Panc1 (cell line): ENCODE measurements at regions not wholly inside any gene's neighbourhood (a gene's known extent, or its start where the extent isn't known, plus 50 kb on each side); places are given as distances from the start of the nearest gene placed in this dataset.

ENCODE experiments used
- ATAC-seq: fragments of 200-7000 bp; cut with Tn5 transposase; 2 replicates; pipeline ENCODE4 v1.9.1; 2020; ENCODE audit warnings: mild to moderate bottlenecking, moderate library complexity
- BruUV-seq: library from RNA; stranded (reverse); fragments of 400-500 nt; replicated peaks from 2 replicates; lab custom pipeline; 2021; lab: Mats Ljungman, UMichigan
- CTCF ChIA-PET: fragments of 300-600 bp; sonication (Branson Sonifier 250); formaldehyde crosslinking; loops from one replicate; lab custom pipeline; 2022; ENCODE audit warnings: antibody characterized with exemption; lab: Charles Lee
- POLR2A ChIA-PET: fragments of 300-600 bp; sonication (Branson Sonifier 250); formaldehyde crosslinking; loops from one replicate; lab custom pipeline; 2022; ENCODE audit warnings: antibody characterized with exemption; lab: Charles Lee
- DNase-seq: peaks from one replicate; pipeline ENCODE4 v3.0.0-alpha.2; 2010; ENCODE audit warnings: low read depth, low spot score
- H3K27ac ChIP-seq: 2 replicates; pipeline ENCODE4 v1.5.1; 2011; ENCODE audit warnings: mild to moderate bottlenecking, low read length, inconsistent platforms
- H3K27me3 ChIP-seq: fragments of 200-500 bp; sonication (Bioruptor generic); 2 replicates; pipeline ENCODE4 v1.6.0; 2014; ENCODE audit warnings: low read length, inconsistent platforms; ENCODE audit not compliant: control insufficient read depth, insufficient read depth
- H3K36me3 ChIP-seq: fragments of 200-500 bp; sonication (Bioruptor generic); 2 replicates; pipeline ENCODE4 v1.5.1; 2014; ENCODE audit warnings: inconsistent platforms, mild to moderate bottlenecking, low read length, moderate library complexity; ENCODE audit not compliant: control insufficient read depth, insufficient read depth
- H3K4me1 ChIP-seq: 2 replicates; pipeline ENCODE4 v1.5.1; 2011; ENCODE audit warnings: inconsistent platforms, mild to moderate bottlenecking, low read length, moderate library complexity; ENCODE audit not compliant: control insufficient read depth, insufficient read depth
- H3K4me3 ChIP-seq, 2 experiments: 2 replicates each; pipeline ENCODE4 v1.5.1; 2011 to 2012; ENCODE audit warnings: low read depth in 2 of 2, low read length in 2 of 2, mild to moderate bottlenecking in 2 of 2, inconsistent platforms in 1 of 2, moderate library complexity in 1 of 2
- H3K9me3 ChIP-seq: fragments of 200-500 bp; sonication (Bioruptor generic); 2 replicates; pipeline ENCODE4 v1.5.1; 2014; ENCODE audit warnings: low read depth, mild to moderate bottlenecking, inconsistent platforms, low read length, moderate library complexity; ENCODE audit not compliant: control insufficient read depth, insufficient read depth
- CTCF ChIP-seq: fragments of 450-650 bp; IDR thresholded peaks from 2 replicates; pipeline ENCODE4 v1.5.1; 2017; ENCODE audit warnings: mild to moderate bottlenecking
- POLR2AphosphoS5 ChIP-seq: IDR thresholded peaks from 2 replicates; pipeline ENCODE4 v1.6.1; 2012; ENCODE audit warnings: mild to moderate bottlenecking, low read depth, low read length, moderate library complexity
- SIN3A ChIP-seq: IDR thresholded peaks from 2 replicates; pipeline ENCODE4 v1.6.1; 2012; ENCODE audit warnings: low read depth, mild to moderate bottlenecking, low read length, moderate library complexity, borderline replicate concordance; ENCODE audit not compliant: insufficient read depth
- TCF7L2 ChIP-seq: IDR thresholded peaks from 2 replicates; pipeline ENCODE4 v1.6.1; 2011; ENCODE audit warnings: mild to moderate bottlenecking, low read depth, low read length, inconsistent platforms
- in situ Hi-C: cut with HindIII; loops from 2 replicates; pipeline ENCODE4 v1.10.0; 2016; ENCODE audit warnings: low sequenced_read_pairs, low pct_unique_long_range_greater_than_20kb
- intact Hi-C: fragments of 100-400 bp; cut with micrococcal nuclease; formaldehyde crosslinking; loops from one replicate; pipeline ENCODE4 v1.10.0; 2022; ENCODE audit not compliant: unreplicated experiment
- TF ChIP-seq, protein P1 (sequence below), 2 experiments: IDR thresholded peaks; 2 replicates each; pipeline ENCODE4 v1.6.1; 2011 to 2012; ENCODE audit warnings: low read depth in 2 of 2, control low read depth in 1 of 2, low read length in 1 of 2, mild to moderate bottlenecking in 1 of 2, moderate library complexity in 1 of 2; ENCODE audit not compliant: insufficient read depth in 1 of 2

DNA sequence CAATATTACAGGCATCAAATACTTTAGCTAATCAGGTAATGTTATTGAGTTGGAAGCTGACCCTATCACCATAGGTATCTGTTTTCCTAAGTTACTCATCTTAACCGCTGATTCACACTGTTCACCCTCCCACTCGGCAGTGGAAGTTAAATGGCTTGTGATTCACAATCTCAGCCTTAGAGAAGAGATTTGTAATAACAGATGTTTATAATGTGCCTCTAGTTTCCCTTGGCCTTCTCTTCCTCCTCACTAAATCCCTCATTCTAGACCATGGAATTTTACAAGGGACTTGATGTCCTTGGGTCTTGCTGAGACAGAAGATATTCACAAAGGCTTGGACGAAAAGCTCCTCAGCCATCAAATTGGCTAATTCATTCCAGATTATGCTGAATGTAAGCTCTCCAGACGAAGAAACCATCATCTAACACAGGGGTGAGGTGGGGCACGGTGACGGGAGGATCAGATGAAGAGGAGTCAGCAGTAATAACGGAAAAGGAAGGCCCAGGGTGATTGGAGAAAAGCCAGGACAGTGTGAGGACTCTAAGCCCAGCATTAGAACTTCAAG lies 931.7 kb downstream of the MCTP2 start:
- Histone ChIP-seq H3K27ac (0 out of 2 replicates have a peak overlapping the region, but pooled peaks have one; percentile 35), H3K36me3 (no peaks in the 10 kb centered on the region), H3K9me3 (0 out of 2 replicates have a peak, but pooled peaks cover 4% of the 10 kb centered on the region), H3K27me3 (no peaks in the 10 kb centered on the region), H3K4me1 (no peaks in the 10 kb centered on the region), H3K4me3 (no peak overlapping the region)
- ATAC-seq (peak; percentile 81), DNase-seq (peak; percentile 22)
- CTCF ChIA-PET = interaction anchor here (0.7 kb wide), 1 partner anchor 50 kb away, joined by 3 read pairs; no protein-coding TSS in a partner anchor
- intact Hi-C loops = no loop called here
- in situ Hi-C loops = no loop called here
- TF ChIP-seq POLR2AphosphoS5 (no peak), SIN3A (no peak), CTCF (no peak), TCF7L2 (no peak)
- TF ChIP-seq, protein P1, sequence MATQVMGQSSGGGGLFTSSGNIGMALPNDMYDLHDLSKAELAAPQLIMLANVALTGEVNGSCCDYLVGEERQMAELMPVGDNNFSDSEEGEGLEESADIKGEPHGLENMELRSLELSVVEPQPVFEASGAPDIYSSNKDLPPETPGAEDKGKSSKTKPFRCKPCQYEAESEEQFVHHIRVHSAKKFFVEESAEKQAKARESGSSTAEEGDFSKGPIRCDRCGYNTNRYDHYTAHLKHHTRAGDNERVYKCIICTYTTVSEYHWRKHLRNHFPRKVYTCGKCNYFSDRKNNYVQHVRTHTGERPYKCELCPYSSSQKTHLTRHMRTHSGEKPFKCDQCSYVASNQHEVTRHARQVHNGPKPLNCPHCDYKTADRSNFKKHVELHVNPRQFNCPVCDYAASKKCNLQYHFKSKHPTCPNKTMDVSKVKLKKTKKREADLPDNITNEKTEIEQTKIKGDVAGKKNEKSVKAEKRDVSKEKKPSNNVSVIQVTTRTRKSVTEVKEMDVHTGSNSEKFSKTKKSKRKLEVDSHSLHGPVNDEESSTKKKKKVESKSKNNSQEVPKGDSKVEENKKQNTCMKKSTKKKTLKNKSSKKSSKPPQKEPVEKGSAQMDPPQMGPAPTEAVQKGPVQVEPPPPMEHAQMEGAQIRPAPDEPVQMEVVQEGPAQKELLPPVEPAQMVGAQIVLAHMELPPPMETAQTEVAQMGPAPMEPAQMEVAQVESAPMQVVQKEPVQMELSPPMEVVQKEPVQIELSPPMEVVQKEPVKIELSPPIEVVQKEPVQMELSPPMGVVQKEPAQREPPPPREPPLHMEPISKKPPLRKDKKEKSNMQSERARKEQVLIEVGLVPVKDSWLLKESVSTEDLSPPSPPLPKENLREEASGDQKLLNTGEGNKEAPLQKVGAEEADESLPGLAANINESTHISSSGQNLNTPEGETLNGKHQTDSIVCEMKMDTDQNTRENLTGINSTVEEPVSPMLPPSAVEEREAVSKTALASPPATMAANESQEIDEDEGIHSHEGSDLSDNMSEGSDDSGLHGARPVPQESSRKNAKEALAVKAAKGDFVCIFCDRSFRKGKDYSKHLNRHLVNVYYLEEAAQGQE (IDR thresholded peaks at IDR 0.05; ENCODE audit: insufficient read depth in 1 of 2, low read depth in 2 of 2, low read length in 1 of 2) = no peak
- no TSS peak for BruUV-seq
- POLR2A ChIA-PET = no interaction called here

- Histone ChIP-seq H3K27ac (no peak overlapping the region), H3K4me3 (no peak overlapping the region), H3K36me3 (no peaks in the 10 kb centered on the region), H3K9me3 (no peaks in the 10 kb centered on the region), H3K4me1 (no peaks in the 10 kb centered on the region), H3K27me3 (no peaks in the 10 kb centered on the region)
- no peak for ATAC-seq
- TF ChIP-seq CTCF (no peak), POLR2AphosphoS5 (no peak), TCF7L2 (no peak), SIN3A (no peak)
- TF ChIP-seq, protein P1 (IDR thresholded peaks at IDR 0.05; ENCODE audit: insufficient read depth in 1 of 2, low read depth in 2 of 2, low read length in 1 of 2) = no peak
- in situ Hi-C loops = no loop called here
- BruUV-seq = no TSS peak
- DNase-seq = no peak
- ChIA-PET CTCF (interaction anchor here (0.6 kb wide), 1 partner anchor 341 kb away, joined by 5 read pairs; no protein-coding TSS in a partner anchor), POLR2A (interaction anchor here (0.6 kb wide), 1 partner anchor 1007 kb away, joined by 4 read pairs; no protein-coding TSS in a partner anchor)
- intact Hi-C loops = no loop called here
These were observed 936.8 kb downstream of the MCTP2 start for GRCh38 chr15:95168152-95168551.
